Right cardiac atrium (tissue), 5 donors: ENCODE measurements at regions not wholly inside any gene's neighbourhood (a gene's known extent, or its start where the extent isn't known, plus 50 kb on each side); places are given as distances from the start of the nearest gene placed in this dataset.

Source experiments
- ATAC-seq, 2 donors: fragments of 200-7000 bp; cut with Tn5 transposase; one replicate each; pipeline versions ENCODE4 v1.8.0 to v1.9.1; 2020; ENCODE audit warnings: moderate library complexity in 2 of 2, mild to moderate bottlenecking in 1 of 2
- DNase-seq, 3 donors: peaks; one replicate each; pipeline ENCODE4 v3.0.0-alpha.2; 2020
- H3K27ac ChIP-seq: one replicate; pipeline ENCODE4 v1.5.1; 2013; ENCODE audit warnings: mild to moderate bottlenecking, low read length, control low read depth, moderate library complexity
- H3K27me3 ChIP-seq: one replicate; pipeline ENCODE4 v1.6.1; 2013; ENCODE audit not compliant: control insufficient read depth, insufficient read depth
- H3K4me1 ChIP-seq: one replicate; pipeline ENCODE4 v1.6.1; 2013; ENCODE audit warnings: low read length; ENCODE audit not compliant: control insufficient read depth, insufficient read depth
- H3K4me3 ChIP-seq: one replicate; pipeline ENCODE4 v1.5.1; 2013; ENCODE audit warnings: low read length, control low read depth
- H3K9me3 ChIP-seq: one replicate; pipeline ENCODE4 v1.6.1; 2013; ENCODE audit warnings: low read length; ENCODE audit not compliant: control insufficient read depth
- WGBS: extraction: QIAGEN DNeasy Blood & Tissue Kit; methylation state at CpG from one replicate; pipeline ENCODE4 v1.1.7; 2013; 5-methylcytosine and 5-hydroxymethylcytosine counted together
- intact Hi-C, 4 donors: fragments of 100-400 bp; cut with DNase I; formaldehyde crosslinking; loops; one replicate each; pipeline versions ENCODE4 v1.11.0 to v1.14.0; 2022 to 2023
- donor health status: healthy with polysubstance abuse.
- donor health status: DM: no; HTN: yes; CAD: no.
- donor health status: DM: no; HTN: no; CAD: no.
- donor health status: DM: no; HTN: yes; CAD: no; lungs with severe emphysema.
- donor health status: DM: yes; HTN: yes; CAD: no.

GRCh38 chr6:26149240-26149639, 62.0 kb downstream of the HFE start:
- intact Hi-C loops, result no loop called here
- no peaks in the 10 kb centered on the region for H3K9me3 ChIP-seq

GRCh38 chr6:26152226-26153101, 65.2 kb downstream of the HFE start:
- 72% methylated on average over 6 of the region's 6 CpGs for WGBS
- intact Hi-C loops, result no loop called here
- no peak overlapping the region for H3K4me3 ChIP-seq
- ATAC-seq (no peak), DNase-seq (no peak)
- H3K27ac ChIP-seq, result no peak overlapping the region
- no peaks in the 10 kb centered on the region for H3K9me3 ChIP-seq
- H3K27me3 ChIP-seq, result no peaks in the 10 kb centered on the region
- no peaks in the 10 kb centered on the region for H3K4me1 ChIP-seq

More at GRCh38 chr6:26149240-26149639, 62.0 kb downstream of the HFE start:
- ATAC-seq (no peak), DNase-seq (no peak)
- no peaks in the 10 kb centered on the region for H3K27me3 ChIP-seq
- H3K4me3 ChIP-seq, result no peak overlapping the region
- H3K27ac ChIP-seq, result no peak overlapping the region
- no peaks in the 10 kb centered on the region for H3K4me1 ChIP-seq

GRCh38 chr6:26155061-26155930, 68.1 kb downstream of the HFE start:
- ATAC-seq (no peak), DNase-seq (peak; percentile 56 to 85 (median 63))
- H3K27me3 ChIP-seq, result no peaks in the 10 kb centered on the region
- peak overlapping the region; percentile 89 for H3K4me3 ChIP-seq
- whole genome bisulfite sequencing, result 26% methylated on average over 9 of the region's 9 CpGs
- H3K27ac ChIP-seq, result peak overlapping the region; percentile 25
- H3K9me3 ChIP-seq, result no peaks in the 10 kb centered on the region
- intact Hi-C loops, result loop anchor here in 1 of 4 donors (5.0 kb wide), 1 partner anchor 33 kb away; a partner anchor contains a TSS
- no peaks in the 10 kb centered on the region for H3K4me1 ChIP-seq

- H3K4me1 ChIP-seq, result no peaks in the 10 kb centered on the region
- DNase-seq (peak; percentile 91 to 96 (median 96)), ATAC-seq (peak; percentile 92)
- no peaks in the 10 kb centered on the region for H3K9me3 ChIP-seq
- peak overlapping the region; percentile 98 for H3K27ac ChIP-seq
- H3K4me3 ChIP-seq, result peak overlapping the region; percentile 89
- WGBS, result under 1% methylated on average over 61 of the region's 61 CpGs
- H3K27me3 ChIP-seq, result no peaks in the 10 kb centered on the region
- intact Hi-C loops, result loop anchor here in 3 of 4 donors (2.0 to 5.0 kb wide), 2 partner anchors 31 to 34 kb away; a partner anchor contains a TSS
These were observed 69.0 kb downstream of the HFE start for GRCh38 chr6:26156105-26156849.

- under 1% methylated on average over 18 of the region's 18 CpGs for WGBS
These were observed 69.6 kb downstream of the HFE start for GRCh38 chr6:26156850-26157250.

GRCh38 chr6:26157251-26158075, 70.2 kb downstream of the HFE start:
- no peaks in the 10 kb centered on the region for H3K9me3 ChIP-seq
- under 1% methylated on average over 29 of the region's 29 CpGs for WGBS
- DNase-seq, result no peak
- H3K27ac ChIP-seq, result peak overlapping the region; percentile 98
- intact Hi-C loops, result loop anchor here in 3 of 4 donors (2.0 to 5.0 kb wide), 2 partner anchors 33 to 35 kb away; a partner anchor contains a TSS
- H3K27me3 ChIP-seq, result no peaks in the 10 kb centered on the region
- peak; percentile 92 for ATAC-seq
- H3K4me3 ChIP-seq, result peak overlapping the region; percentile 89
- no peaks in the 10 kb centered on the region for H3K4me1 ChIP-seq

More at GRCh38 chr6:26156850-26157250, 69.6 kb downstream of the HFE start:
- DNase-seq (peak; percentile 66 to 85 (median 82)), ATAC-seq (peak; percentile 54 to 67)
- intact Hi-C loops, result loop anchor here in 3 of 4 donors (2.0 to 5.0 kb wide), 2 partner anchors 32 to 35 kb away; a partner anchor contains a TSS
- H3K4me1 ChIP-seq, result no peaks in the 10 kb centered on the region
- peak overlapping the region; percentile 89 for H3K4me3 ChIP-seq
- no peaks in the 10 kb centered on the region for H3K9me3 ChIP-seq
- peak overlapping the region; percentile 98 for H3K27ac ChIP-seq
- no peaks in the 10 kb centered on the region for H3K27me3 ChIP-seq

GRCh38 chr6:26158076-26158580, 70.9 kb downstream of the HFE start:
- Histone ChIP-seq H3K27me3 (no peaks in the 10 kb centered on the region), H3K4me3 (peak overlapping the region; percentile 78), H3K4me1 (no peaks in the 10 kb centered on the region), H3K9me3 (no peaks in the 10 kb centered on the region), H3K27ac (peak overlapping the region; percentile 99)
- DNase-seq, result peak; percentile 68 to 87 (median 86)
- under 1% methylated on average over 30 of the region's 30 CpGs for WGBS
- peak; percentile 12 to 17 for ATAC-seq
- intact Hi-C loops, result loop anchor here in 1 of 4 donors (5.0 kb wide), 1 partner anchor 36 kb away; a partner anchor contains a TSS

GRCh38 chr6:26158581-26159356, 71.5 kb downstream of the HFE start:
- no peaks in the 10 kb centered on the region for H3K9me3 ChIP-seq
- peak overlapping the region; percentile 99 for H3K27ac ChIP-seq
- DNase-seq (peak; percentile 60 to 85 (median 80)), ATAC-seq (peak; percentile 33 to 40)
- WGBS, result under 1% methylated on average over 21 of the region's 21 CpGs
- intact Hi-C loops, result loop anchor here in 1 of 4 donors (5.0 kb wide), 1 partner anchor 36 kb away; a partner anchor contains a TSS
- peak overlapping the region; percentile 78 for H3K4me3 ChIP-seq
- H3K27me3 ChIP-seq, result no peaks in the 10 kb centered on the region
- H3K4me1 ChIP-seq, result no peaks in the 10 kb centered on the region
